ENCODE measurements at regions not wholly inside any gene's neighbourhood (a gene's known extent, or its start where the extent isn't known, plus 50 kb on each side); places are given as distances from the start of the nearest gene placed in this dataset.

- no peak for FAIRE-seq
- Histone ChIP-seq H3K27me3 (ENCODE audit: control insufficient read depth, insufficient read depth, low read length) (no peaks in the 10 kb centered on the region), H3K4me3 (ENCODE audit: low read depth, low read length) (no peak overlapping the region), H3K36me3 (ENCODE audit: control insufficient read depth, insufficient read depth, low read length) (no peaks in the 10 kb centered on the region)
- DNase-seq (ENCODE audit: low read depth) = no peak
- no peak for TF ChIP-seq CTCF (IDR thresholded peaks at IDR 0.05; ENCODE audit: insufficient read depth, low read length, severe bottlenecking)
Measured at GRCh38 chr20:52799130-52799529, 173.0 kb upstream of the TSHZ2 start.

- Histone ChIP-seq H3K4me3 (ENCODE audit: low read depth, low read length) (no peak overlapping the region), H3K27me3 (ENCODE audit: control insufficient read depth, insufficient read depth, low read length) (no peaks in the 10 kb centered on the region), H3K36me3 (ENCODE audit: control insufficient read depth, insufficient read depth, low read length) (no peaks in the 10 kb centered on the region)
- TF ChIP-seq CTCF (IDR thresholded peaks at IDR 0.05; ENCODE audit: insufficient read depth, low read length, severe bottlenecking) = no peak
- FAIRE-seq (no peak), DNase-seq (ENCODE audit: low read depth) (peak; percentile 67)
Measured at GRCh38 chr20:52798124-52798523, 174.0 kb upstream of the TSHZ2 start.

GRCh38 chr20:52794853-52795252 lies 177.3 kb upstream of the TSHZ2 start:
- TF ChIP-seq CTCF (IDR thresholded peaks at IDR 0.05; ENCODE audit: insufficient read depth, low read length, severe bottlenecking) = no peak
- no peak overlapping the region for H3K4me3 ChIP-seq (ENCODE audit: low read depth, low read length)
- no peak for DNase-seq (ENCODE audit: low read depth)
- H3K27me3 ChIP-seq (ENCODE audit: control insufficient read depth, insufficient read depth, low read length) = no peaks in the 10 kb centered on the region
- FAIRE-seq = no peak
- no peaks in the 10 kb centered on the region for H3K36me3 ChIP-seq (ENCODE audit: control insufficient read depth, insufficient read depth, low read length)

GRCh38 chr20:52793339-52793963 lies 178.7 kb upstream of the TSHZ2 start:
- DNase-seq (ENCODE audit: low read depth) (no peak), FAIRE-seq (no peak)
- Histone ChIP-seq H3K36me3 (ENCODE audit: control insufficient read depth, insufficient read depth, low read length) (no peaks in the 10 kb centered on the region), H3K27me3 (ENCODE audit: control insufficient read depth, insufficient read depth, low read length) (no peaks in the 10 kb centered on the region), H3K4me3 (ENCODE audit: low read depth, low read length) (no peak overlapping the region)
- no peak for TF ChIP-seq CTCF (IDR thresholded peaks at IDR 0.05; ENCODE audit: insufficient read depth, low read length, severe bottlenecking)

- no peaks in the 10 kb centered on the region for H3K36me3 ChIP-seq (ENCODE audit: control insufficient read depth, insufficient read depth, low read length)
- DNase-seq (ENCODE audit: low read depth) (no peak), FAIRE-seq (no peak)
- H3K27me3 ChIP-seq (ENCODE audit: control insufficient read depth, insufficient read depth, low read length) = no peaks in the 10 kb centered on the region
- no peak overlapping the region for H3K4me3 ChIP-seq (ENCODE audit: low read depth, low read length)
- no peak for TF ChIP-seq CTCF (IDR thresholded peaks at IDR 0.05; ENCODE audit: insufficient read depth, low read length, severe bottlenecking)
Measured at GRCh38 chr20:52791091-52791490, 181.1 kb upstream of the TSHZ2 start.

- Histone ChIP-seq H3K36me3 (ENCODE audit: control insufficient read depth, insufficient read depth, low read length) (no peaks in the 10 kb centered on the region), H3K27me3 (ENCODE audit: control insufficient read depth, insufficient read depth, low read length) (no peaks in the 10 kb centered on the region), H3K4me3 (ENCODE audit: low read depth, low read length) (no peak overlapping the region)
- FAIRE-seq (no peak), DNase-seq (ENCODE audit: low read depth) (no peak)
- no peak for TF ChIP-seq CTCF (IDR thresholded peaks at IDR 0.05; ENCODE audit: insufficient read depth, low read length, severe bottlenecking)
Measured at GRCh38 chr20:52789716-52790115, 182.4 kb upstream of the TSHZ2 start.

Data from bronchial epithelial cell (primary cell).